ENCODE measurements at regions not wholly inside any gene's neighbourhood (a gene's known extent, or its start where the extent isn't known, plus 50 kb on each side); places are given as distances from the start of the nearest gene placed in this dataset.

DNA sequence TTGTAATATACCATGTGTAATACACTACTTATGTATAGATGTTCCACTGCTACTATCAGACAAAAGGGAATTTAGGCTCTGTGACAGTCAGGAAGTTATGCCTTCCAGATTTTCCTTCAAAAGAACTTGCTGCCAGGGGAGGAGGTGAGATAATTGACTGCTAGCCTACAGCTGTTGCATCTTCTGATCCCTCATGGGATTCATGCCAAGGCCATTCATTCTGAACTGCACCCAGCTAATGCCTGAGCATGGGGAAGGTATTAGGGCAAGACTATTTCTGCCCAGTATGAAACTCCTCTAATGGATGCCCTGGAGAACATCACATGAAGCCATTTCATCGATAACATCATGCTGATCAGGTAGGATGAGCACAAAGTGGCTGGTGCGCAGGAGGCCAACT lies 746.5 kb upstream of the ZNF608 start:
- no peak for DNase-seq
- H3K9me3 Mint-ChIP-seq = peaks cover 2% of the 10 kb centered on the region
- no peaks in the 10 kb centered on the region for H3K27me3 Mint-ChIP-seq
- no peaks in the 10 kb centered on the region for H3K36me3 Mint-ChIP-seq
- H3K4me3 Mint-ChIP-seq = no peak overlapping the region
- H3K4me1 Mint-ChIP-seq = no peaks in the 10 kb centered on the region
- CTCF ChIA-PET = no interaction called here
- H3K27ac Mint-ChIP-seq = no peak overlapping the region

DNA sequence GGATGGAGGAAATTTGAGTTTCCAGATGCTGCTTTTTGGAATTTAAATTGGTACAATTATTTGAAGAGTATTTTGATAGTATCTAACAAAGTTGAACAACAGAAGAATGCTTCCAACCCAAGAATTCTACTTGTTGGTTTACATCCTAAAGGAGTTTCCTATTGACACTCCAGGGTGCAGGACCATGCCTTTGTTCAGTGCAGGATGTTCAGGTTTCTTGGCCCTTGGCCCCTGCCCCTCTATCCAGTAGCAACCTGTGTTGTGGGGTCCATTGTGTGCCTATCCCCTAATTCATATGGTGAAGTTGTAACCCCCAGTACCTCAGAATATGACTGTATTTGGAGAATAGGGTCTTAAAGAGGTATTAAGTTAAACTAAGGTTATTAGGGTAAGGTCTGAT lies 750.0 kb upstream of the ZNF608 start:
- no peaks in the 10 kb centered on the region for H3K36me3 Mint-ChIP-seq
- H3K9me3 Mint-ChIP-seq = peaks cover 2% of the 10 kb centered on the region
- no peak overlapping the region for H3K4me3 Mint-ChIP-seq
- no peaks in the 10 kb centered on the region for H3K27me3 Mint-ChIP-seq
- no peak for DNase-seq
- H3K27ac Mint-ChIP-seq = no peak overlapping the region
- no peaks in the 10 kb centered on the region for H3K4me1 Mint-ChIP-seq
- CTCF ChIA-PET = no interaction called here

DNA sequence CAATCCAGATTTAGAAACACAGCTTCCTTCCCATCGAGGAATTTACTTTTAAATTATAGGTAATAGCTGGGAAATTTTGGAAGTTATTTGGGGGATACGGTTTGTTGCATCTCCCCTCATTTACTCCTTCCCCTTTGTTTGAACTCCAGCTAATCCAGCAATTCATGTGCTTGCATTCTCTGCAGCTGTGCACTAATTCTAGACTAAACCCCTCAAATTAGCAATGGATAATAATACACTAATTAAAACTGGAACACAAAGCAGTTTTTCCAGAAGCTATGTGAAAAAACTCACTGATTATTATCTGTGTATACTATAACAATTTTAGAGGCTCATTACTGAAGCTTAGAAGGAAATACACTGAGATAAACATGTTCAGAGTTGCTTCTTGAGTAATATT lies 751.2 kb upstream of the ZNF608 start:
- no peak overlapping the region for H3K27ac Mint-ChIP-seq
- no peaks in the 10 kb centered on the region for H3K27me3 Mint-ChIP-seq
- DNase-seq = no peak
- H3K4me1 Mint-ChIP-seq = no peaks in the 10 kb centered on the region
- H3K36me3 Mint-ChIP-seq = no peaks in the 10 kb centered on the region
- H3K9me3 Mint-ChIP-seq = peaks cover 2% of the 10 kb centered on the region
- CTCF ChIA-PET = no interaction called here
- no peak overlapping the region for H3K4me3 Mint-ChIP-seq

DNA sequence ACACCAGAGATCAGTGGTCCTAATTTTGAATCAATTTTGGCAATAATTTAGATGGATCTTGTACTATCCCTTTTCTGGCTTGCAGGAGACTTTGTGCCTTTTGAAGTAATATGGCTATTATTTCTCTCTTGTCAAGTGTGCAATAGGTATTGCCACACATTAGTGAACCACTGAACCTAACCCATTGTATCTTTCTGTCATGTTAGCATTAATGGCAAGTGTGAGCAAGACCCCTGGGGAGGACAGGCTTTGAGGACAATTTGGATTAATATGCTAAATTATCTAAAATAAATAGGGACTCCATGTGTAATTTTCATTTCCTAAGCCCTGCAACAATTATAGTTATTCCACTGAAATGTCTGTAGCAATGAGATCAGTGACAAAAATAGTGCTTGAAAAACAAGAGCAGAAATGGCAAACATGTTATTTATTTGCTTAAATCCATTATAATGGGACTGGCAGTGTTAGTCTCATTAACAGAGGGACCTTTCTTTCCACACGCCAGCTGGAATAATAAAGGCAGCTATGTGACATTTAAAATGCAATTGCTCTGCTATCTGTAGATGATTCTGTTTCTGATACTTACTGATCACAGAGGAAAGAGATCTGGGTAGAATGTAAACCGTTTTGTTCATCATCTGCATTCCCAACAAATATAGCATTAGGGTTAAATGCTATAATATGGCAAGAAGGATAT lies 753.3 kb upstream of the ZNF608 start:
- H3K27ac Mint-ChIP-seq = no peak overlapping the region
- no peaks in the 10 kb centered on the region for H3K36me3 Mint-ChIP-seq
- no peaks in the 10 kb centered on the region for H3K27me3 Mint-ChIP-seq
- CTCF ChIA-PET = no interaction called here
- peaks cover 4% of the 10 kb centered on the region for H3K9me3 Mint-ChIP-seq
- no peak overlapping the region for H3K4me3 Mint-ChIP-seq
- H3K4me1 Mint-ChIP-seq = no peaks in the 10 kb centered on the region
- DNase-seq = no peak

DNA sequence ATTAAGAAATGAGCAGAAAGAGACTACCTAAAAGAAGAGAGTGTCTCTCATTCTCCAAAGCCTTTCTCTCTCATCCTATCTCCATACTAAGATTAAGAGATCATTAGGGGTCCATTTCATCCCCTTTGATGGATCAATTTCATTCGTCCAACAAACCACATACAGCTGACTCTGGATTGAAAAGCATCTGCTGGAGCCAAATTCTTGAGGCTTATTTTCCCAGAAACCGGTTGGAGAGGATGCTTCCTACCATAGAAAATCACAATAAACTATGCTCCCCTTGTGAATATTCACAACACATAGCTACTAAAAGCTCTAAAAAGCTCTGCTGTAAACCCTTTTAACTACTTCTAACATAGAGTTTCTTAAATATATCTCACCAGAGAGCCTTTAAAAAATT lies 755.0 kb upstream of the ZNF608 start:
- Mint-ChIP-seq H3K4me1 (no peaks in the 10 kb centered on the region), H3K9me3 (peaks cover 4% of the 10 kb centered on the region), H3K27me3 (no peaks in the 10 kb centered on the region), H3K36me3 (no peaks in the 10 kb centered on the region), H3K27ac (no peak overlapping the region), H3K4me3 (no peak overlapping the region)
- no peak for DNase-seq
- CTCF ChIA-PET = no interaction called here

DNA sequence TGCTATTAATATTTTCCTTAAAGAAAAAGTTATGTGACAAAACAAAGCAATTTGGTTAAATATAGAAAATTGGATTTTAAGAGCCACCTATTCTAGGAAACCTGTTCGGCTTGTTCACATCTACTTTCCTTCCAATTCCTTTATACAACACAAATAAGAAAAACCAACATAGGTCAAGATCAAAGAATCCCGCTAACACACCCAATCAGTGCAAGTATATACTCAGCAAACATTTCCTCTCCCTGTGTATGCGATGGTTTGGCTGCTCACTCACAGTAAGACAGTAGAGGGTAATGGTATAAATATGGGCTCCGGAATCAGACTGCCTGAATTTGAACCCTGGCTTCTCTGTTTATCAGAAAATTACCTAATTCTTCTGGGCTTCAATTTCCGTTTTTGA lies 757.5 kb upstream of the ZNF608 start:
- Mint-ChIP-seq H3K9me3 (peaks cover 7% of the 10 kb centered on the region), H3K4me3 (no peak overlapping the region), H3K4me1 (no peaks in the 10 kb centered on the region), H3K36me3 (no peaks in the 10 kb centered on the region), H3K27me3 (no peaks in the 10 kb centered on the region), H3K27ac (no peak overlapping the region)
- CTCF ChIA-PET = no interaction called here
- DNase-seq = no peak

DNA sequence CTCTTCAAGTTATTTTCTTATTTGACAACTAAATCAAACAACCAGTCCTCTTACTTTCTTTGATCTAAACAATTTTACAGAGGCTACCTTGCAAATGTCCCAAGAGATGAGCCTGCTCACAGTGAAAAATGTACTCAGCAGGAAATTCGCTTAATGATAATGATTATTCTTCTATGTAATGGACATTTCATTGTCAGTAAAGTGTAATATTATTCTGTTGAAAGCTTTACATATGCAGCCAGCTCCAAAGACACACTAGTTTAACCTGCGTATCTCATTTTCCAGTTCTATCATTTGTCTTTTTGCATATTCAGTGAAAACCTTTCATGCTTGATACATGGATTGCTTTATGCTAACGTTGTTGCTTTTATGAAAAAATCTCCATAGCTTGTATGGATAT lies 758.7 kb upstream of the ZNF608 start:
- H3K36me3 Mint-ChIP-seq = no peaks in the 10 kb centered on the region
- H3K27ac Mint-ChIP-seq = no peak overlapping the region
- no peaks in the 10 kb centered on the region for H3K4me1 Mint-ChIP-seq
- CTCF ChIA-PET = no interaction called here
- H3K9me3 Mint-ChIP-seq = peaks cover 7% of the 10 kb centered on the region
- H3K27me3 Mint-ChIP-seq = no peaks in the 10 kb centered on the region
- DNase-seq = no peak
- H3K4me3 Mint-ChIP-seq = no peak overlapping the region

DNA sequence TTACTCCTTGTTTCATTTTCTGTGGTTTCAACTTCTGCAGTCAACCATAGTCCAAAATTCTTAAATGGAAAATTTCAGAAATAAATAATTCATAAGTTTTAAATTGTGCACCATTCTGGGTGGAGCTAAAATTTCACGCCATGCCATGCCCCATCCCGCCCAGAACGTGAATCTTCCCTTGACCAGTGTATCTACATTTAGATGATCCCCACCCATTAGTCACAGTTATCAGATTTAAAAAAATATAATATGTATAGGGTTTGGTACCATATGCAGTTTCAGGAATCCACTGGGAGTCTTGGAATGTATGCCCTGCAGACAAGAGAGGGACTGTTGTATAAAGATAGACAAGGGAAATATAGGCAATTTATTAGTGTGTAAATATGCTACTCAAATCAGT lies 759.7 kb upstream of the ZNF608 start:
- no peak overlapping the region for H3K4me3 Mint-ChIP-seq
- DNase-seq = no peak
- no peaks in the 10 kb centered on the region for H3K36me3 Mint-ChIP-seq
- CTCF ChIA-PET = no interaction called here
- H3K4me1 Mint-ChIP-seq = no peaks in the 10 kb centered on the region
- H3K27me3 Mint-ChIP-seq = no peaks in the 10 kb centered on the region
- no peak overlapping the region for H3K27ac Mint-ChIP-seq
- H3K9me3 Mint-ChIP-seq = peaks cover 7% of the 10 kb centered on the region

DNA sequence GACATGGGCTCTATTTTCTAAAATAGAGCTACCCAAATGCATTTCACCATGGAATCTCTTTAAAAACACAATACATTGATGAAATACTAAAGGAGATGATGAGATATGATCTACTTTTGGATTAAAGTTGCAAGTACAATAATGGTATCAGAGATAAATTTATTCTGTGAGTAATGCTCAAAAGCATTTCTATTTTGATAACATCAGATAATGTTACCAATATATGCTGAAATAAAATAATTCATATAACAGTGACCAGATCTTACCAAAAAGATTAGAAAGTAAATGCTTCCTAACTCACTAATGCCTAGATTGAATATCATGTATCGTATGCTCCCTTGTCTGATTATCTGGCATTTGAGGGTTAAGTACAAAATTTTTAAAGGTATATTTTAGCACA lies 761.8 kb upstream of the ZNF608 start:
- no peak for DNase-seq
- Mint-ChIP-seq H3K4me3 (no peak overlapping the region), H3K9me3 (peaks cover 7% of the 10 kb centered on the region), H3K4me1 (no peaks in the 10 kb centered on the region), H3K36me3 (no peaks in the 10 kb centered on the region), H3K27me3 (no peaks in the 10 kb centered on the region), H3K27ac (no peak overlapping the region)
- CTCF ChIA-PET = no interaction called here

DNA sequence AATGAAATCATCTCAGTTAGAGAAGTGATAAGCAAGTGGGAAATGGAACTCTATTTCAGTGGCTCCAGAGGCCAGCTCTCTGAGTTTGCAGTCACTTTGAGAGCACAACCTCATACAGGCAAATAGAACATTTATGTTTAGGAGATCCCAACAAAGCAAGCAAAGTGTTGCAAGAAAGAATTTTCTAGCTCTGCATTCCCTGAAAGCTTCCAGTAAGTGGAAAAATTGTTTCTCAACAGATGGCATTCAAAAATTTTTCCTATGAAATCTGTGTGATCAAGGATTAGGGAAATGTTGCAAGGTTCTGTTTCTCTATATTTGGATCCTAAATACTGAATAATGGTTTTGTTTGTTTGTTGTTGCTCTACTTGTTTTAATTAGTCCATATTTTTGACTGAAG lies 764.2 kb upstream of the ZNF608 start:
- Mint-ChIP-seq H3K27me3 (no peaks in the 10 kb centered on the region), H3K27ac (no peak overlapping the region), H3K4me1 (no peaks in the 10 kb centered on the region), H3K36me3 (no peaks in the 10 kb centered on the region), H3K9me3 (peaks cover 6% of the 10 kb centered on the region), H3K4me3 (no peak overlapping the region)
- CTCF ChIA-PET = no interaction called here
- no peak for DNase-seq

DNA sequence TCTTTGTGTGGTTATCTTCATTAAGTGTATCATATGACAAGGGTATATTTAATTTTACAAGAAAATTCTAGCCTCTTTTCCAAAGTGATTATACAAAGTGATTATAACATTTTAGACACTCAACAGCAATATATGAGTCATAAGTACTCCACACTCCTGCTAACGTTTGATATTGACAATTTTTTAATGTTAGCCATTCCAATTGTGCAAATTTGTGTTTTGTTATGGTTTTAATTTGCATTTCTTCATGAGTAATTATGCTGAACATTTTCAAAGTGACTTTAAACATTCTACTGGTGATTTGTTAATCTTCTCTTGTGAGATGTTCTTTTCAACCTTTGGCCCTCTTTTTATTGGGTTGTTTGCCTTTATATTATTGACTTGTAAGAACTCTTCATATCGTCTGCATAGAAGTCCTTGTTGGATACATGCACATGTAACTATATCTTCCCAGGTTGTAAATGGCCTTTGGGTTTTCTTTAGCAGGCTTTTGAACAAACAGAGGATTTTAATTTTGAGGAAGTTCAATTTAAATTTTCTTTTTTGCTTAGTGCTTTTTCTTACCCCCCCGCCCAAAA lies 771.6 kb upstream of the ZNF608 start:
- Mint-ChIP-seq H3K36me3 (no peaks in the 10 kb centered on the region), H3K4me1 (no peaks in the 10 kb centered on the region), H3K27me3 (no peaks in the 10 kb centered on the region), H3K27ac (no peak overlapping the region), H3K4me3 (no peak overlapping the region), H3K9me3 (no peaks in the 10 kb centered on the region)
- CTCF ChIA-PET = no interaction called here
- DNase-seq = no peak

DNA sequence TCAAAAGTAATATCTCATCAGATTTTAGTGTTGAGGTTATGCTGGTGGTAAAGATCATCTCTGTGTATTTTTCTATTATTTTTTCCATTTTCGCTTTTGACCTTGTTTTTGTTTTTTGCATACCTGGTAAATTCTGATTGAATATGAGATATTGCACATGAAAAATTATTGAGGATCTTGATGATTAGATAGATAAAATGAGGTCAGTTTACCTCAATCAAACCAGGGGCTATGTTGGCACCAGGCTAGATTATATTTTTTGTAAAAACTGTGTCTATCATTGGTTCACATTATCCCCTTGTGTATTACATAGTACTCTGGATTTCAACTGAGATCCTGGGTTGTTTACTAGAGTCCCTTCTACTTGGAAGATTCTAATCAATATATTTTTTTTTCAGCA lies 774.9 kb upstream of the ZNF608 start:
- Mint-ChIP-seq H3K36me3 (no peaks in the 10 kb centered on the region), H3K27me3 (no peaks in the 10 kb centered on the region), H3K4me1 (no peaks in the 10 kb centered on the region), H3K27ac (no peak overlapping the region), H3K4me3 (no peak overlapping the region), H3K9me3 (no peaks in the 10 kb centered on the region)
- CTCF ChIA-PET = no interaction called here
- DNase-seq = no peak

DNA sequence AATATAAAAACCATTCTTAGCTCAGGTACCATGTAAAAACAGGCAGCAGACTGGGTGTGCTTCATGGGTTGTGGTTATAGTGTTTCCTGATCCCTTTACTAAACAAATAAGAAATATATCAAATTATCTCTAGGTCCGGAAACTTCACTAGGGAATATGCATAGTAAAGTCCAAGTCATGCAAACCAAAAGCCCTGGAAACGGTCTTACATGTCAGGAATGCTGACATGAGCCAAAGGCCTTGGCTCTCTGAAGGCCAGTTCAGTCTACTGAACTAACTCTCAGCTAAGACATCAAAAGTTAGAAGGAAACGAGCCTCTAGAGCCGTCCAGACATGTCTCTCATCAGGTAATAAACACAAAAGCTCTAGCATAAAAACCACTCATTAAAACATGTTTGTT lies 778.9 kb upstream of the ZNF608 start:
- H3K4me3 Mint-ChIP-seq = no peak overlapping the region
- H3K27me3 Mint-ChIP-seq = no peaks in the 10 kb centered on the region
- CTCF ChIA-PET = no interaction called here
- no peaks in the 10 kb centered on the region for H3K9me3 Mint-ChIP-seq
- no peaks in the 10 kb centered on the region for H3K4me1 Mint-ChIP-seq
- H3K36me3 Mint-ChIP-seq = no peaks in the 10 kb centered on the region
- no peak for DNase-seq
- H3K27ac Mint-ChIP-seq = no peak overlapping the region

DNA sequence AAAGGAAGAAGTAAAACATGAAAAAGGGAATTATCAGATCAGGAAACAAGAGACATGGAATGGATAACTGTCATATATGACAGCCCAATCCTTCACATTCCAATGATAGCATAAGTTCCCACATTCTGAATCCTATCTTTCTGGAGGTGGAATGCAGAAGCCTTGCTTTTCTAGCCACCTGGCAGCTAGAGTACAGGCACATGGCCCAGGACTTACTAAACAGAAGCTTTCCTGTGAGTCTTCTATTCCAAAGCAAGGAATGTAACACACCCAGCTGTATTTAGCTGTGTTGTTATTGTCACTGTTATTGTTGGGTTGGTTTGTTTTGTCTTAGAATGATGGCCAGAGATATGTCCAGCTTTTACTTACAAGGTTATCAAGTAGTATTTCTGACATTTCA lies 780.5 kb upstream of the ZNF608 start:
- CTCF ChIA-PET = interaction anchor here (1.2 kb wide), 1 partner anchor 10 kb away, joined by 3 read pairs; no protein-coding TSS in a partner anchor
- no peak overlapping the region for H3K27ac Mint-ChIP-seq
- no peak overlapping the region for H3K4me3 Mint-ChIP-seq
- no peaks in the 10 kb centered on the region for H3K27me3 Mint-ChIP-seq
- H3K9me3 Mint-ChIP-seq = no peaks in the 10 kb centered on the region
- H3K4me1 Mint-ChIP-seq = no peaks in the 10 kb centered on the region
- DNase-seq = no peak
- H3K36me3 Mint-ChIP-seq = no peaks in the 10 kb centered on the region

DNA sequence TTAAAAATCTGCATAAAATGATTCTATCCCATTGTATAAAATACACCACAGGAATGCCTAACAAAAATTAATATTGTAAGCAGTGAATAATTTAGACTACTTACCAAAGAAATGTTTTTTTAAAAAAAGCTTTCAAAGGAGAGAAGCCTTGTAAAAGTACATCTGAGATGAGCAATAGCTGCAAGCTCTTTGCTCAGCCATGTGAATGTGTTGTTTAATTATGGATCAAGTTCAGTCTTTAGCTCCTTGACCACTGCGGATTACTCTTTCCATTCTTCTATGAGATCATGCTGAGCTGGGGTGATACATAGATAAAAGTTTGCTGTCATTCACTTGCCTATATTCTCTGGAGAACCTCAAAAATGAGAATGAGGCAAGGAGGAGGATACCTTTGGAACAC lies 782.4 kb upstream of the ZNF608 start:
- Mint-ChIP-seq H3K36me3 (no peaks in the 10 kb centered on the region), H3K9me3 (peaks cover 7% of the 10 kb centered on the region), H3K4me1 (no peaks in the 10 kb centered on the region), H3K4me3 (no peak overlapping the region), H3K27ac (no peak overlapping the region), H3K27me3 (no peaks in the 10 kb centered on the region)
- no peak for DNase-seq
- CTCF ChIA-PET = no interaction called here
